Stimulated activated CD4-positive, alpha-beta T cell treated with anti-CD3 and anti-CD28 coated beads, TNF-alpha, amount 100 ng/mL, for 24 hours (primary cell): ENCODE measurements at regions not wholly inside any gene's neighbourhood (a gene's known extent, or its start where the extent isn't known, plus 50 kb on each side); places are given as distances from the start of the nearest gene placed in this dataset.
"Not testable (repeated sequence)": the region's sequence is repeated elsewhere in the genome, so short reads cannot be mapped to it uniquely, and the experiment has no call there.

Experiments used
- DNase-seq, 3 experiments: peaks; one replicate each; pipeline ENCODE4 v3.0.0-alpha.2; 2020; ENCODE audit warnings: low read depth in 3 of 3

- DNase-seq, result no peak
These were observed 1024.1 kb downstream of the TMTC2 start for GRCh38 chr12:83710851-83711250.

DNA sequence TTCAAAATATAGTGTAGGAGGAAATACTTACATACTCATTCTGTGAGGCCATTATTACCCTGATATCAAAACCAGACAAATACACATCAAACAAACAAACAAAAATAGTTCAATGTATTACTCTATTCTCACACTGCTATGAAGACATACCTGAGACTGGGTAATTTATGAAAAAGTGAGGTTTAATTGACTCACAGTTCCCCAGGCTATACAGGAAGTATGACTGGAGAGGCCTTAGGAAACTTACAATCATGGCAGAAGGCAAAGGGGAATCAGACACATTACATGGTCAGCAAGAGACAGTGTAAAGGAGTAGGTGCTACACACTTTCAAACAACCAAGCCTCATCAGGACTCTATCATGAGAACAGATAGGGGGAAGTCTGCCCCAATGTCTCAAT is 1023.2 kb downstream of the TMTC2 start:
- no peak for DNase-seq

DNA sequence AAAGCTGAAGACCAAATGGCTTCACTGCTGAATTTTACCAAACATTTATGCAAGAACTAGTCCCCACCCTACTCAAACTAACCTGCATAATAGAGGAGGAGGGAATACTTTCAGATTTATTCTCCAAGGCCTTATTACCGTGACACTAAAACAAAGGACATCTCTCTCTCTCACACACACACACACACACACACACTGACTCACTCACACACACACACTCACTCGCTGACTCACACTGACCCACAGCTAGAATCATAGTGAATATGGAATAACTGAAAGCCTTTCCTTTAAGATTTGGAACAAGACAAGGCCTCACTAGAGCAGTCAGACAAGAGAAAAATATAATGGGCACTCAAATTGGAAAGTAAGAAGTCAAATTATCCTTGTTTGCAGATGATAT is 1014.1 kb downstream of the TMTC2 start:
- no peak for DNase-seq

DNA sequence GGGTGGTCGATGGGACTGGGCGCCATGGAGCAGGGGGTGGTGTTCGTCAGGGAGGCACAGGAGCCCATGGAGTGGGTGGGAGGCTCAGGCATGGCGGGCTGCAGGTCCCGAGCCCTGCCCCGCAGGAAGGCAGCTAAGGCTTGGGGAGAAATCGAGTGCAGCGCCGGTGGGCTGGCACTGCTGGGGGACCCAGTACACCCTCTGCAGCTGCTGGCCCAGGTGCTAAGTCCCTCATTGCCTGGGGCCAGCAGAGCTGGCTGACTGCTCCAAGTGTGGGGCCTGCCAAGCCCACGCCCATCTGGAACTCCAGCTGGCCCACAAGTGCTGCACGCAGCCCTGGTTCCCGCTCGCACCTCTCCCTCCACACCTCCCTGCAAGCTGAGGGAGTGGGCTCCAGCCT is 1009.6 kb downstream of the TMTC2 start:
- DNase-seq, result not testable (repeated sequence)

DNA sequence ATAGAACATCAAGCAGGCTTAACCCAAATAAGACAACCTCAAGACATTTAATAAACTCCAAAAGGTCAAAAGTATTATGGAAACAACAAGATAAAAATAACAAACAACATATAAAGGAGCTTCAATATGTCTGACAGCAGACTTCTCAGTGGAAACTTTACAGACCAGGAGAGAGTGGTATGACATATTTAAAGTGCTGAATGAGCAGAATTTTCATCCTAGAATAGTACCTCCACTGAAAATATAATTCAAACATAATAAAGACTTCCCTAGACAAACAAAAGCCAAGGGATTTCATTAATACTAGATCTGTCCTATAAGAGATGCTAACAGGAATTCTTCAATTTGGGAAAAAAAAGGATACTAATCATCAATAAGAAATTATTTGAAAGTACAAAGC is 1005.0 kb downstream of the TMTC2 start:
- no peak for DNase-seq

GRCh38 chr12:83690465-83690864 is 1003.8 kb downstream of the TMTC2 start:
- no peak for DNase-seq

DNA sequence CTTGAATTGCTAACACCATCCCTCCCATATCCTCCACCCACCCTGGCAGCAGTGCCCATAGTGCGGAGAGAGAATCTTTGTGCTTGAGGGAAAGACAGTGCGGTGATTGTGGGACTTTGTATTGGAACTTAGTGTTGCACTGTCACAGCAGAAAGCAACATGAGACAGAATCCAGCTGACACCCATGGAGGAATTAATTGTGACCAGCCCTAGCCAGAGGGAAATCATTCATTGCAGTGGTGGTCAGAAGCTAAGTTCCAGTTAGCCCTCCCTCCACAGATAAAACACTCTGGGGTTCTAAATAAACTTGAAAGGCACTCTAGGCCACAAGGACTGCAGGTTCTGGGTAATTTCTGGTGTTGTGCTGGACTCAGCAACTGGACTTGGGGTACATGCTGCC is 1002.6 kb downstream of the TMTC2 start:
- no peak for DNase-seq

DNA sequence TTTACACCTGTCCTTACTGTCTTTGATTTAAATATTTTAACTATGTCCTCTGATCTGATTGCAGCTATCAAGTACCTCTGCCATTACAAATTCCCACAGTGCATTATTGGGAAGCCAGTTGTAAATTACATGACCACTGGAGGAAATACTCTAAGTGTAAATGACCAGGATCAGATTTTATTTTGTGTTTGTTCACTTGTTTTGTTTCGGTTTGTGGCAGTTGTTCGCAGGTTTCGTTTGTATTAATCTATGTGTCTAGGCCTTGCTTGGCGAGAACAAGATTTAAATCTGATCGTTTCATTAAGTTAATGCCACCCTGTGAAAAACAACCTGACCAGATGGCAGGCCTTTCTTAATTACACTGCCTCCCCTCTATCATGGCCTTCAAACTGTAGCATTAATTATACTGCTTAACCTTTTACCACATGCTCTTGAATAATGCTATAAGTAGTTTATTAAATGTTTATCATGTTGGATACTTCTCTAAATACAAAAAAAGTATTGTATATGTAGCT is 990.1 kb downstream of the TMTC2 start:
- no peak for DNase-seq

GRCh38 chr12:83666690-83667089 is 980.0 kb downstream of the TMTC2 start:
- no peak for DNase-seq

GRCh38 chr12:83665634-83666218 is 979.0 kb downstream of the TMTC2 start:
- no peak for DNase-seq

- DNase-seq, result no peak
These were observed 977.9 kb downstream of the TMTC2 start for GRCh38 chr12:83664650-83665049.

GRCh38 chr12:83660727-83661358 is 974.1 kb downstream of the TMTC2 start:
- DNase-seq, result no peak

- DNase-seq, result no peak
These were observed 972.6 kb downstream of the TMTC2 start for GRCh38 chr12:83659321-83659720.

GRCh38 chr12:83656004-83656403 is 969.3 kb downstream of the TMTC2 start:
- DNase-seq, result no peak

DNA sequence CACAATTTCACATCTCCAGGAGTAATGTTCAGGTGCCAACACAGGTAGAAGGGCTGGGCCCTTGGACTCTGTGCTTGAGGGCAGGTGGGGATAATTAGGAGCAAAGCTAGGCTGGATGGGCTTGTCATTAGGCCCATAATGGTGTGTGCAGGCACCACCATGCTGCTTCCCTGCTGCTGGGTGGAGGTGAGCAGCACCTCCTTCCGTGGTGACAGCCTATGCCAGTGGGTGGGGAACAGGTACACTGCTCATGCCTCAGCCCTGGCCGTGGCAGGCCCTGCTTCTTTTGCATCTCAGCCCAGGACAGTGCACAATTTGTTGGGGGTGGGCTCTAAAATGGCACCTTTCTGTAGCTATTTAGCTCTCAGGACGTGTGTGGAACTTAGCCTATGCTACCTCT is 955.5 kb downstream of the TMTC2 start:
- no peak for DNase-seq

GRCh38 chr12:83641789-83642188 is 955.1 kb downstream of the TMTC2 start:
- DNase-seq, result no peak

DNA sequence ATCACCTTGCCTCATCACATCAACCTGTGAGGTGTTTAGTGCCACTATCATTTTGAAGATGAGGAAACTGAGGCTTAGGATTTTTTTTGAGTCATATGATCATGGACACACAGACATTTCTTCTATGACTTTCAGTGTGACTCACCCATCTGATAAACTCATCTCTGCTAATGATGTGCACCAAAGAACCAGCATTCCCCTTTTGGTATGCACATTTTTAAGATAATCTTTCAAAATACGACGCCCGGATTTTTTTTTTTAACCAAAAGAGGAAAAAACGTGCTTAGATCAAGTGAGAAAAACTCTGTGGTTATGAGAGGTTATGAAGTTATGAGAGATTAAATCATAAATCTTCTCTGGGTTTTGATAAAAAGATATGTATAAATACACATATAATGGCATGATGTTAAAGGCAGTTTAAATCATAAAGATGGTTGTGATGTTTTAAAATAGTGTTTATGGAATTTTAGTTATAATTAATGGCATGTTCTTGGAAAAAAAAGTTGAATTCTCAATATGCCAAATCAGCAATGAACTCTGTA is 948.1 kb downstream of the TMTC2 start:
- DNase-seq, result no peak

- DNase-seq, result no peak
These were observed 943.8 kb downstream of the TMTC2 start for GRCh38 chr12:83630526-83630925.

DNA sequence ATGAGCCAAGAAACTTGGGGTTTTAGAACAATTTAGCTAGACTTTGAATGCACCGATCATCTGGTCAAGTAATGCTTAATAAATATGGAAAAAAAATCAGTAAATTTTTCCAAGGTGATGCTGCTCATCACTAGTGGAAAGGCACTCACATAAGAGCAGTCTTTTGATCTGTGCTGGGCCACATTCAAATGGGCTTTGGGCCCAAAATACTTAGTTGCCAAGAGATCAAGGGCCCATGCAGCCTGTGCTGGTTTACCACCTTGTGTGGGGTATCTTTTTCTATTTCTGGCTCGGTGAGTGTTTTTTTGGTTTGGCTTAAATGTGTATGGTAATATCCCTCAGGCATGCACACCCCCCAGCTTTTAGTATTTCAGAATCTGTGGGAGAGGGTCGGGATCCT is 943.2 kb downstream of the TMTC2 start:
- no peak for DNase-seq

DNA sequence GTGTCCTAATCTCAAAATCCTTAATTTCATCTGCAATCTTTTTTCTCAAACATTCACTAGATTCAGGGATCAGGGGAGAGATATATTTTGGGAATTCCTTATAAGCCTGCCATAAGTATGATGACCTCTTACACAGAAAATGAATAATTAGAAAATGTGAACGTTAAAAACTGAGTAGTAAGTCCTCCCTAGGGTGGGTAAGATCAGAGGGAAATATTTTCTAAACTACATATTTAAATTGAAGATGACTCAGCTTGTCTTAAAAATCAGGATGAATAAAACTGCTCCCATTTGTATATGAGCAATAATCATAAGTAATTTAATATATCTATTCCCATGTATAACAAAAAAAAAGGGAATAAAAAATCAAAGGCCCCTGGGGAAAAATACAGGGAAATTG is 935.5 kb downstream of the TMTC2 start:
- no peak for DNase-seq

DNA sequence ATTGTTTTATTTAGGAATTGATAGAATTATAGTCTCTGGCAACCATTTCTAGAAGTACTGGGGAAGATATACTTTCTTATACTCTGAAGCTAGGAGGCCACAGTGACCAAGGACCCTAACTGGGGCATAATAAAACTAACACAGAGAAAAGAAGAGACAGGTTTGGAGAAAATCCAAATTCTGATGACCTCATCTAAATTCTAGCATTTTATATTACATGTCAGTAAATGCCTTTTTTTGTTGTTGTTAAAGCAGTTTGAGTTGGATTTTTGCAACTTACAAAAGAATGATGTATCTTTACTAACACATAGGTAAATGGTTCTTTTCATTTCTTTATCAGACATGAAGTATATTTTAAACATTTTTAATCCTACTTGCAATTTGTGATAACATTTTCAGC is 933.3 kb downstream of the TMTC2 start:
- no peak for DNase-seq

GRCh38 chr12:83615152-83615551 is 928.4 kb downstream of the TMTC2 start:
- no peak for DNase-seq

- DNase-seq, result no peak
These were observed 926.9 kb downstream of the TMTC2 start for GRCh38 chr12:83613586-83614110.
